Hippocampal formation (tissue), 2 donors: ENCODE measurements at regions not wholly inside any gene's neighbourhood (a gene's known extent, or its start where the extent isn't known, plus 50 kb on each side); places are given as distances from the start of the nearest gene placed in this dataset.

Source experiments
- DNase-seq, 2 donors: peaks; one replicate each; lab custom pipeline; 2025; lab: John Stamatoyannopoulos, UW

- DNase-seq = no peak
These were observed 261.9 kb downstream of the SNX10 start for GRCh38 chr7:26553582-26553981.

DNA sequence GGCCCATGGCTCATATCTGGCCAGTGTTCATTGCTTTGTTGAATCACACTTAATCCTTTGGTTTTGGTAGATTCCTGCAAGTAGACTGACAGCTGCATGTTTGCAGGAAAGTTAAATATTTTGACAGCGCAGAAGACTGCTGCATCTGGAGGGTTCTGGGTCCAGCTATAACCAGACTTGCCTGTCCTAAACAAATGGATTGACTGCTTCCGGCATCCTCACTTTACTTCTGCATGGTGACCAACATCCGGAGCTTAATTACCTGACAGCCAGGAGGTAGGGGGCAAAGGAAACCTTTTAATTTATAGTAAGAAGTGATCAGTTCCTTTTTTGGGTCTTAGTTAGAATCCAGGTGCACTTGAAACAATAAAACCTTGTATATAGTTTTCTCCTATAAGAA lies 263.3 kb downstream of the SNX10 start:
- no peak for DNase-seq

GRCh38 chr7:26556061-26556881 lies 264.6 kb downstream of the SNX10 start:
- DNase-seq = no peak

DNA sequence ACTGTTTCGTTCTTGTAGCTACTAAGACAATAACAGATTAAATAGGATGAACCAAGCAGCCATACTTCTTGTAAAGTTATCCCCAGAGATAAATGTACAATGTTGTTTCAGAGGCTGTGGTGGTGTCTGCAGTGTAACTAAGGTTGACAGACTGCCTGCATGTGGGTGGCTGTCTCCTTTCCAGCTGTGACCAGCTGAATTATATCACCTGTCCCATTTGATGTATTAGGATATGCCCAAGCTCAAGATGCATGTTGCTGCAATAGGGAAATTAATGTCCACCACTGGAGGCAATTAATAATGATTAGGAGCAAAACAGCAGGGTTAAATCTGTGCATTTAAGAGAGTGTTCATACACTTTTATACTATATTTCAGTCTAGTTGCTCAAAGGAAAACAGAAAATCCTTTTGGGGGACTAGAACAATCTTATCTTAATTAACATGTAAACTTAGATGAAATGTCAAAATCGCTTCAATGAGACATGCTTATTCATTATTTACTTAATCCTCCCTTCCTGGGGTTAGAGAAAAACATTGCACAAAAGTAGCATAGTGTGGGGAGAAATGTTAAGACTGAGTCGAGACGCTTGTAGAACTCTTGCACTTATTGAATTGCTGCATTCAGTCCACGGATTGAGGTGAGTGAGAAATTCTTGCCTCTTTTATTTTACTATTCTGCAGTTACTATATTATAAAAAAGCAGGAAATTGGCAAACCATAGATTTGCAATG lies 269.0 kb downstream of the SNX10 start:
- no peak for DNase-seq

GRCh38 chr7:26562841-26563240 lies 271.2 kb downstream of the SNX10 start:
- no peak for DNase-seq

DNA sequence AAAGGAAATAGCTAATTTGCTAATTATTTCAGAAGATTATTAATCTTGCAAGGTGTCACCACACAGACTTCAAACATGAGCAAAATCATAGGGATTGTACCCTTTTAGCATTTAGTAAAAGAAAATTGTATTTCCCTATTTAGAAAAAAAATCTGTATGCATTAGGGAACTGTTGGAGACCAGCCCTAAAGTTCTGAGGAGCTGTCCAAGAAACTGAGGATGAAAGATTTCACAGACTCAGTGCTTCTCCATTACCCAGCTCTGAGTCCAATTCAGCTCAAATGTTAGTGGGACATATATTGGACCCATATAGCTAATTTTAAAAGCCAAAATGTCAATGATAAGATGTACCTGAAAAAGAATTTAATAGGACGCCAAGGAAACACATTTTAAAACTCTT lies 271.7 kb downstream of the SNX10 start:
- DNase-seq = no peak

- no peak for DNase-seq
These were observed 275.6 kb downstream of the SNX10 start for GRCh38 chr7:26567266-26567665.

GRCh38 chr7:26574476-26574875 lies 282.8 kb downstream of the SNX10 start:
- DNase-seq = no peak

- no peak for DNase-seq
These were observed 284.3 kb downstream of the SKAP2 start for GRCh38 chr7:26580064-26580591.

GRCh38 chr7:26580711-26581110 lies 283.7 kb downstream of the SKAP2 start:
- no peak for DNase-seq

DNA sequence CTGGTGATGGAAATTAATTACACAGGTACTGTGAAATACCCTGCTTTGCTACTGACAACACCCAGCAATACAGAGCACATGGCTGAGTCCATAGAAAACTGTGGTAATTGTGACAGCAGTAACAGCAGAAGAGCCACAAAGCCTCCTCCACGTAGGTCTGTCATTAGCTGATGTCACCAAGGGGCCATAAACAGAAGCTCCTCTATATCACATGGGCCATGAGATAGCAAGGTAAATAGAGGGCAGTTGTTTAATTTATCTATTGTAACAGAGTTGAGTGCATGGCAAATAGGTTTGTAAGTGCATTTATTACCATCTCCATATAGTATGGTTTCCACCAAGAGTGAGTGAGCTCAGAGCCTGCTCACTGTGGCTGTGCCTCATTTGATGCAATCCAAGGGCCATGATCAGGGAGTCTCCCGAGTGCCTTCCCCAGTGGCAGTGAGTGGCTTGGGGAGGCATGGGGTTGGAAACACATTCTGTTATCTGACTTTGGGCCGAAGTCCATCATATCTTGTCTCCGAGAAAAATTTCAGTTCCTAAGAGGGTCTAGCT lies 281.2 kb downstream of the SKAP2 start:
- DNase-seq = no peak

- no peak for DNase-seq
These were observed 280.1 kb downstream of the SKAP2 start for GRCh38 chr7:26584326-26584725.

GRCh38 chr7:26584987-26585665 lies 279.3 kb downstream of the SKAP2 start:
- DNase-seq = no peak

DNA sequence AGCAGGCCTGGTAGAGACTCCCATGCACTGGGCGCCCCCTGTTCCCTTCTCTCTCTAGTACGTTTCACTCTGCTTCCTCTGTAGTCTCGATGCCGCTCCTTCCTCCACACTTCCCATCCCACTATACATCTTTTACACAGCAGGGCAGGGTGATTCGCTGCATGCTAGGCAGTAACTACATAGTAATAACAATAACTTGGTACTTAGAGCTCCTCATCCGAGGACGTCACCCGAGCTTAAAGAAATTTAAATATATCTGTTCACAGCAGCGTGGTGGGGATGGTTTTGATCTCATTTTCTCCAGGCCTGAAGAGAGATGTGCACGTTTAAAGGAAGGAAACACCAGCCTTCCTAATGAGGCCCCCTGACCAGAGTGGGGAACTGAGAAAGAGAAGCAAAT lies 276.9 kb downstream of the SKAP2 start:
- no peak for DNase-seq

GRCh38 chr7:26588511-26588910 lies 275.9 kb downstream of the SKAP2 start:
- no peak for DNase-seq

DNA sequence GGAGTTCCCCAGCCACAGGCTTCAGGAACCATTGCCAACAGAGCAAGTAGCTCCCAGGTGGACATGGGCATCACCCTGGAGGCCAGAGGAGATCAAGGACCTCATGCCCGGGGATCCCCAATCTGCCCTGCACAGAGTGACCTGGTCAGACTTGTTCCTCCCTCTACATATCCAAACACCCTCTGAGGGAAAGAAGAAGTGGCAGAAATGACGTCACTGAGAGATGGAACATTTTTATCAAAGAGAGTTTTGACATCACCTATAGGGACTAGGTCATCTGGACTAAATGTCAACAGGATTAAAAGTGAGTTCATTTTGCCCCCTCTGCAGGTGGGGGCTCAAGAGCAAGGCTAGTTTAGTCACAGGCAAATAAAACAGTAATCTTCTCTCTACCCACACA lies 273.7 kb downstream of the SKAP2 start:
- DNase-seq = no peak

- DNase-seq = no peak
These were observed 272.4 kb downstream of the SKAP2 start for GRCh38 chr7:26592011-26592410.

GRCh38 chr7:26593393-26593792 lies 271.0 kb downstream of the SKAP2 start:
- DNase-seq = no peak

DNA sequence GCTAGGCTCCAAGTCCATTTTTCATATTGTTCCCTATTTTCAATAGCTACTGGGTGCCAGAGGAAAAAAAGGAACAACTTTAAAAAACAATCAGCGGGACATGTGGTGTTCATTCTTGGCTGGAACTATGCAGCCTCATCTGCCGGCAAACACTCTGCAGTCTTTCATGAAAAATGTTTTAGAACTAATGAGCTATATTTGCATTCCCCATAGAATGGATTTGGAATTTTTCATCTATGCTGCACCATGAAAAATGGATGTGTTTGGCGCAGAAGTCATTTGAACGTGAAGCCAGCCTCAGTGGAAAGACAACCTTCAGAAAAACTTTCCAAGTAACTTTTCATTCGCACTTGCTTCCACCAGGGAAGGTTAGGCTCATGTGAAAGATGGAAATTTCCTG lies 270.5 kb downstream of the SKAP2 start:
- DNase-seq = peak in 1 of 2 donors; percentile 12

DNA sequence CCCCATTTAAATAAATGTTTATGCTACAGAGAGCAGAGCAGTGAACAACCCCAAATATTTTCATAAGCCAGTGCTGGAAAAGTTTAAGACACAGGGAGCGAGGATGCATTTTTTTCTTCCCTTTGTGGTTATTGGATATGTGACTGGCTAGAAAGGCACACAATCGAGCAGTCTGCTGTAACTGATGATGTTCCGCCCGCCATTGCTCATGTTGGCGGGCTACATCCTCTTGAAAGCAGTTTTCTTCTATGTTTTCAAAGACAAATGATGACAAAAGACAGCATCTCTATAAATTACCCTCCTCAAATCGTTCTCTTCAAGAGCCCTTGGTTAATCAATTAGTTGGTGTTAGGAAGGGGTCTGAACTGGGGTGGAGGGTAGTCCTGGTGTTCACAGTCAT lies 269.8 kb downstream of the SKAP2 start:
- no peak for DNase-seq

GRCh38 chr7:26598867-26599266 lies 265.5 kb downstream of the SKAP2 start:
- no peak for DNase-seq

- DNase-seq = no peak
These were observed 264.4 kb downstream of the SKAP2 start for GRCh38 chr7:26599982-26600381.
